T-helper 1 cell treated with Interleukin-12 subunit alpha and Interleukin-12 subunit beta and Interleukin-4 antibody, amounts not matched to agents 30 ng/mL and 1 ng/mL, for 36 hours (primary cell): ENCODE measurements at regions not wholly inside any gene's neighbourhood (a gene's known extent, or its start where the extent isn't known, plus 50 kb on each side); places are given as distances from the start of the nearest gene placed in this dataset.

Experiments used
- intact Hi-C: fragments of 100-400 bp; cut with micrococcal nuclease; formaldehyde crosslinking; loops from one replicate; pipeline ENCODE4 v1.15.1; 2024

GRCh38 chr6:33869826-33870423, 66.1 kb upstream of the MLN start:
- intact Hi-C loops = no loop called here

- intact Hi-C loops = no loop called here
Observed at GRCh38 chr6:33869121-33869520, 65.3 kb upstream of the MLN start.

- intact Hi-C loops = no loop called here
Observed at GRCh38 chr6:33868141-33868540, 64.3 kb upstream of the MLN start.

GRCh38 chr6:33865478-33866077, 61.8 kb upstream of the MLN start:
- intact Hi-C loops = no loop called here

- intact Hi-C loops = no loop called here
Observed at GRCh38 chr6:33863723-33864440, 60.1 kb upstream of the MLN start.

GRCh38 chr6:33863084-33863483, 59.3 kb upstream of the MLN start:
- intact Hi-C loops = no loop called here

GRCh38 chr6:33862536-33862935, 58.7 kb upstream of the MLN start:
- intact Hi-C loops = no loop called here

- intact Hi-C loops = loop anchor here (1.0 kb wide), 2 partner anchors 21 to 43 kb away; no protein-coding TSS in a partner anchor
Observed at GRCh38 chr6:33861722-33862121, 57.9 kb upstream of the MLN start.

GRCh38 chr6:33860706-33861474, 57.1 kb upstream of the MLN start:
- intact Hi-C loops = loop anchor here (1.0 kb wide), 2 partner anchors 21 to 43 kb away; no protein-coding TSS in a partner anchor

- intact Hi-C loops = no loop called here
Observed at GRCh38 chr6:33860006-33860405, 56.2 kb upstream of the MLN start.

- intact Hi-C loops = no loop called here
Observed at GRCh38 chr6:33858804-33859505, 55.2 kb upstream of the MLN start.

GRCh38 chr6:33857932-33858475, 54.2 kb upstream of the MLN start:
- intact Hi-C loops = loop anchor here (2.0 kb wide), 1 partner anchor 69 kb away; the partner anchor contains the start of gene LEMD2

- intact Hi-C loops = loop anchor here (2.0 kb wide), 1 partner anchor 69 kb away; the partner anchor contains the start of gene LEMD2
Observed at GRCh38 chr6:33857093-33857931, 53.5 kb upstream of the MLN start.

- intact Hi-C loops = loop anchor here (1.0 to 2.0 kb wide), 2 partner anchors 49 to 68 kb away; partner anchors contain the start of gene LEMD2
Observed at GRCh38 chr6:33856655-33857054, 52.9 kb upstream of the MLN start.

- intact Hi-C loops = loop anchor here (1.0 to 2.0 kb wide), 2 partner anchors 49 to 67 kb away; partner anchors contain the start of gene LEMD2
Observed at GRCh38 chr6:33856031-33856590, 52.3 kb upstream of the MLN start.

- intact Hi-C loops = no loop called here
Observed at GRCh38 chr6:33854572-33855030, 50.8 kb upstream of the MLN start.

- intact Hi-C loops = no loop called here
Observed at GRCh38 chr6:33853736-33854135, 49.9 kb upstream of the MLN start.
